Lung (tissue), 11 donors: ENCODE measurements at regions not wholly inside any gene's neighbourhood (a gene's known extent, or its start where the extent isn't known, plus 50 kb on each side); places are given as distances from the start of the nearest gene placed in this dataset.

Experiments
- ATAC-seq: fragments of 200-7000 bp; cut with Tn5 transposase; one replicate; pipeline ENCODE4 v1.9.1; 2020; ENCODE audit warnings: moderate number of reproducible peaks; ENCODE audit not compliant: insufficient read depth, low FRiP score
- DNase-seq, 3 donors: peaks; one replicate each; pipeline ENCODE4 v3.0.0-alpha.2; 2013 to 2017
- H3K27ac ChIP-seq, 2 donors: one replicate each; pipeline ENCODE4 v1.5.1; 2013; ENCODE audit warnings: mild to moderate bottlenecking in 2 of 2, moderate library complexity in 2 of 2, control low read depth in 1 of 2, inconsistent platforms in 1 of 2, low read depth in 1 of 2, low read length in 1 of 2
- H3K27me3 ChIP-seq, 3 donors: one replicate each; pipeline ENCODE4 v1.5.1; 2013; ENCODE audit warnings: low read length in 2 of 3; ENCODE audit not compliant: control insufficient read depth in 3 of 3, insufficient read depth in 3 of 3
- H3K36me3 ChIP-seq, 4 donors: one replicate each; pipeline ENCODE4 v1.5.1; 2013; ENCODE audit warnings: low read length in 4 of 4, mild to moderate bottlenecking in 1 of 4, moderate library complexity in 1 of 4; ENCODE audit not compliant: control insufficient read depth in 4 of 4, insufficient read depth in 4 of 4
- H3K4me1 ChIP-seq, 5 donors: one replicate each; pipeline ENCODE4 v1.5.1; 2013; ENCODE audit warnings: low read length in 5 of 5, mild to moderate bottlenecking in 2 of 5, moderate library complexity in 1 of 5; ENCODE audit not compliant: control insufficient read depth in 5 of 5, insufficient read depth in 5 of 5
- H3K4me3 ChIP-seq: one replicate; pipeline ENCODE4 v1.5.1; 2013; ENCODE audit warnings: mild to moderate bottlenecking, control low read depth, moderate library complexity
- H3K9ac ChIP-seq, 2 donors: one replicate each; pipeline ENCODE4 v1.5.1; 2013; ENCODE audit warnings: low read length in 2 of 2, control low read depth in 1 of 2; ENCODE audit not compliant: insufficient read depth in 1 of 2
- H3K9me3 ChIP-seq, 4 donors: one replicate each; pipeline ENCODE4 v1.5.1; 2013; ENCODE audit warnings: low read length in 3 of 4, mild to moderate bottlenecking in 1 of 4, moderate library complexity in 1 of 4; ENCODE audit not compliant: control insufficient read depth in 4 of 4, insufficient read depth in 3 of 4
- WGBS, 2 donors: extraction: QIAGEN DNeasy Blood & Tissue Kit; methylation state at CpG; one replicate each; pipeline ENCODE4 v1.1.7; 2013; 5-methylcytosine and 5-hydroxymethylcytosine counted together
- TF ChIP-seq, protein P1 (sequence below): IDR thresholded peaks from 2 replicates; pipeline ENCODE4 v1.5.1; 2012; ENCODE audit warnings: mild to moderate bottlenecking; ENCODE audit errors: control extremely low read depth, extremely low read depth
- donor health status: control.
- donor health status: control.
- donor health status: Bipolar disorder and iron deficiency.
- donor health status: healthy.
- donor health status: DM: yes; HTN: yes; CAD: no.

DNA sequence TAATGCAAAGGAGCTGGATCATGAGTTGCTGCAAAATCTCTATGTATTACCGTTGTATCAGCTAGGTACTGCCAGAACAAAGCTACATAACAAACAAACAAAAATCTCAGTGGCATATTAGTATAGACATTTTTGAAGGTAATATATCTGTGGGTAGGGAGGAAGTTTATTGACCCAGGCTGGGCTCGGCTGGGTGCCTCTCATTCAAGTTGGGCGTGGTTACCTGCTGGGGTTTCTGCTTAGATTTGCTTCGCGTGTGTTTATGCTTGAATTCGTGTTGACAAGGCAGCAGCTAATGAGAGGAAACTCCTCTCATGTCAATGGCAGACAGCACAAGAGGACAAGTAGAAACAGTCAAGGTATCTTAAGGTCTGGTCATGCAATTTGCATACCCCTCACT is 520.7 kb downstream of the SOX5 start:
- Histone ChIP-seq H3K27me3 (no peaks in the 10 kb centered on the region), H3K27ac (no peak overlapping the region), H3K9me3 (no peaks in the 10 kb centered on the region), H3K4me1 (no peaks in the 10 kb centered on the region), H3K36me3 (no peaks in the 10 kb centered on the region), H3K9ac (no peak overlapping the region), H3K4me3 (no peak overlapping the region)
- DNase-seq (no peak), ATAC-seq (no peak)
- TF ChIP-seq, protein P1, sequence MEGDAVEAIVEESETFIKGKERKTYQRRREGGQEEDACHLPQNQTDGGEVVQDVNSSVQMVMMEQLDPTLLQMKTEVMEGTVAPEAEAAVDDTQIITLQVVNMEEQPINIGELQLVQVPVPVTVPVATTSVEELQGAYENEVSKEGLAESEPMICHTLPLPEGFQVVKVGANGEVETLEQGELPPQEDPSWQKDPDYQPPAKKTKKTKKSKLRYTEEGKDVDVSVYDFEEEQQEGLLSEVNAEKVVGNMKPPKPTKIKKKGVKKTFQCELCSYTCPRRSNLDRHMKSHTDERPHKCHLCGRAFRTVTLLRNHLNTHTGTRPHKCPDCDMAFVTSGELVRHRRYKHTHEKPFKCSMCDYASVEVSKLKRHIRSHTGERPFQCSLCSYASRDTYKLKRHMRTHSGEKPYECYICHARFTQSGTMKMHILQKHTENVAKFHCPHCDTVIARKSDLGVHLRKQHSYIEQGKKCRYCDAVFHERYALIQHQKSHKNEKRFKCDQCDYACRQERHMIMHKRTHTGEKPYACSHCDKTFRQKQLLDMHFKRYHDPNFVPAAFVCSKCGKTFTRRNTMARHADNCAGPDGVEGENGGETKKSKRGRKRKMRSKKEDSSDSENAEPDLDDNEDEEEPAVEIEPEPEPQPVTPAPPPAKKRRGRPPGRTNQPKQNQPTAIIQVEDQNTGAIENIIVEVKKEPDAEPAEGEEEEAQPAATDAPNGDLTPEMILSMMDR, result no peak
- WGBS, 2 donors, result 82 to 85% methylated on average over 6 of the region's 6 CpGs

DNA sequence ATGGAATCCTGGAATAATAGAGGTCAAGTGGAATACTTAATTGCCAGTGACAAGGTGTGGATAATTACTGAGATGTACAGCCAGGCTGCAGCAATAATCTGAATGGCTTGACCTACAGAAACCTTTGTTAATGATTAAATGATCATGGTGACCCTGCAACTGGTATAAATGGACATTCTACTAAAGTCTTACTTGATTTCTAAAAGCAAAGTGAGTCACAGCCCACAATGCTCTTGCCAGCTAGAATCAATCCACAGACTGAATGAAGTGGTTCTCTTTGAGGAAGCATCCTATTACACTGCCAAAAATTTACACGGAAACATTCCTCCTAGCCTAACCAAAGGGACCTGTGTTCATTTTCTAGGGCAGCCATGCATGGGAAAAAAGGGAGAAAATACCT is 518.5 kb downstream of the SOX5 start:
- TF ChIP-seq, protein P1, result no peak
- Histone ChIP-seq H3K9me3 (peaks cover 0 to 3% (median 0%) of the 10 kb centered on the region in 4 donors), H3K9ac (no peak overlapping the region), H3K27me3 (no peaks in the 10 kb centered on the region), H3K36me3 (no peaks in the 10 kb centered on the region), H3K4me1 (no peaks in the 10 kb centered on the region), H3K4me3 (no peak overlapping the region), H3K27ac (no peak overlapping the region)
- ATAC-seq (no peak), DNase-seq (no peak)
- WGBS, 2 donors, result 86 to 91% methylated on average over 1 of the region's 1 CpG

- H3K9ac ChIP-seq, result no peak overlapping the region
- ATAC-seq (no peak), DNase-seq (no peak)
- TF ChIP-seq, protein P1, result no peak
- no peaks in the 10 kb centered on the region for H3K36me3 ChIP-seq
- no peaks in the 10 kb centered on the region for H3K4me1 ChIP-seq
- no peak overlapping the region for H3K27ac ChIP-seq
- no peaks in the 10 kb centered on the region for H3K27me3 ChIP-seq
- no peak overlapping the region for H3K4me3 ChIP-seq
- peaks cover 0 to 3% (median 0%) of the 10 kb centered on the region in 4 donors for H3K9me3 ChIP-seq
These were observed 516.3 kb downstream of the SOX5 start for GRCh38 chr12:23433121-23433520.

DNA sequence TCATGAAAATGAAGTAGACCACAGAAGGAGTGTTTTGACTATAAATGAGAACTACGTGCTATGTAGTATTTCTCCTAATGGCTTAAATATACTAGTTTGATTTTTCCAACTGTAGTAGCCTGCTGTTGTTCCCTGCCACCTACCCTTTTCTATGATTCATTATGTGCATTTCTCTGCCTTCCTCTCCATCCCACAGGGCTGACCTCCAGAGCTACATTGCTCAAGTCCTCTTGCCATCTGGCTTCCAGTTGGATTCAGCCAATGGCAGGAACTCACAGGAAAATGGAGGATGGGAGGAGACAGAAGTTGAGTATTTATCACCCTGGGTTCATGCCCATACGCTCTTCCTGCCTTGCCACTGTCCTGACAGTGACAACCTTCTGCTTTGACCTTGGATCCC is 515.3 kb downstream of the SOX5 start:
- H3K36me3 ChIP-seq, result no peaks in the 10 kb centered on the region
- no peak for ATAC-seq
- 82 to 91% methylated on average over 2 of the region's 2 CpGs for WGBS, 2 donors
- no peak overlapping the region for H3K27ac ChIP-seq
- H3K9ac ChIP-seq, result no peak overlapping the region
- H3K4me1 ChIP-seq, result no peaks in the 10 kb centered on the region
- DNase-seq, result no peak
- H3K4me3 ChIP-seq, result no peak overlapping the region
- peaks cover 0 to 3% (median 0%) of the 10 kb centered on the region in 4 donors for H3K9me3 ChIP-seq
- TF ChIP-seq, protein P1, result no peak
- no peaks in the 10 kb centered on the region for H3K27me3 ChIP-seq
